H54 (cell line): ENCODE measurements at regions not wholly inside any gene's neighbourhood (a gene's known extent, or its start where the extent isn't known, plus 50 kb on each side); places are given as distances from the start of the nearest gene placed in this dataset.
A peak's percentile ranks its signal among the peaks of the same experiment; 100 is the strongest.
"Not testable (repeated sequence)": the region's sequence is repeated elsewhere in the genome, so short reads cannot be mapped to it uniquely, and the experiment has no call there.

Experiments
- DNase-seq: peaks from one replicate; pipeline ENCODE4 v3.0.0; 2011; ENCODE audit warnings: low spot score, mixed read lengths; ENCODE audit not compliant: insufficient read length
- FAIRE-seq: peaks from 3 replicates; lab custom pipeline; 2011; peaks lifted over from hg19 to GRCh38; lab: Jason Lieb, UNC
- POLR2A ChIP-seq: IDR thresholded peaks from 2 replicates; pipeline ENCODE4 v1.6.1; 2011; ENCODE audit warnings: low read depth, mild to moderate bottlenecking, low read length

GRCh38 chr4:131883181-131883580 is 1265.9 kb upstream of the PCDH10 start:
- not testable (repeated sequence) for DNase-seq, FAIRE-seq

- FAIRE-seq, DNase-seq: not testable (repeated sequence)
Measured at GRCh38 chr4:131925662-131926061, 1223.4 kb upstream of the PCDH10 start.

- FAIRE-seq, DNase-seq: not testable (repeated sequence)
Measured at GRCh38 chr4:131967646-131968045, 1181.4 kb upstream of the PCDH10 start.

DNA sequence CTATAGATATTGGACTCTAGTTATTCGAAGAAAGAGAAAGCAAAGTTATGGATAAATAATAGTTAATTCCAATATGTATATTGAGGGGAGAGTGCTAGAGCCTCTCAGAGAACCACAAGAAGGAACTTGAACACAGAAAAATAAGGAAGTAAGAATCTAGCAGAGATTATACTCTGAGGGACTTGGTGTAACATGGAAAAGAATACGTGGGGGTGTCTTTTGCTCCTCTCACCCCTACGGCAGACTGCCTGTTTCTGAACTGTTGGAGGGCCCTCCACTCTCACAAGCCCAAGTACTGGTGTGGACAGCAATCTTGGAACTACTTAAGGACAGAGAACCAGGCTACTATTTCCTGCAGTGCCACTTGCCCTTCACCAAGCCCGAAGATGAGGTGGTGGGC is 1174.4 kb upstream of the PCDH10 start:
- DNase-seq, result no peak
- no peak for FAIRE-seq
- TF ChIP-seq POLR2A, result no peak

DNA sequence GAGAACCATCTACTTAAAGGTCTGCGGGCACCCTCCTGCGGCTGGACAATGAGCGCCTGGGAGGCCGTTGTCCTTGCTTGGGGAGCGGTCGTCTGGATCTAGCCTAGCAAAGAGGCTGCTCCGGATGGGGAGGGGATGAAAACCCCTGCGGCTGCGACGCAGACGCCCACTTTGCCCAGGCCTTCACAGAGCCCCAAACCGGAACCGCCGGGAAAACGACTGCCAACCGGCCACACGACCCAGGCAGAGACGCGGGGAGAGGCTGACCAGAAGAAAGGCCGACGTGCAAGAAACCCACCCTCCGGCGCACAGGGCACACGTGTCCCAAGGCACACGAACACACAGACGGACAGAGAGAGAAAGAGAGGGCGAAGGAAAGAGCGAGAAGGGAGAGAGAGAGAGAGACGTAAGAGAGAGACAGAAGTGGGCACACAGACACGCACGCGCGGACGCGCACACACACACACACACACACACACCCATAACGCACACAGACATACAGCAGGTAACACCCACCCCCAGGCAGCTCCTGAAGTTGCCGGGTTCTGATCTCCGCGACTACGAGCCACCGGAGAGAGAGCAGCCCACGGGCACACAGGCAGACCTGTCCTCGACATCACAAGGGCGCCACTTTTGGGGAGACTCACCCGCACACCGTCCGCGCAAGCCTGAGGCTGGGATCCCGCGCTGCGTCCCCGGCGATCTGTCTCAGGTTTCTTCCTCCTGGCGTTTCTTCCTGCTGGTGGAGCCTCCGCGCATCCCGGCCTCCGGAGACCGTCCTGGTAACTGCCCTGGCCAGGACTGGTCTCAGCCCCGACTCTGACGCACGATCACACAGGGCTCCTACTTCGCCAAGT is 1173.6 kb upstream of the PCDH10 start:
- DNase-seq, FAIRE-seq: not testable (repeated sequence)

GRCh38 chr4:131976133-131977002 is 1172.7 kb upstream of the PCDH10 start:
- DNase-seq, FAIRE-seq: not testable (repeated sequence)

DNA sequence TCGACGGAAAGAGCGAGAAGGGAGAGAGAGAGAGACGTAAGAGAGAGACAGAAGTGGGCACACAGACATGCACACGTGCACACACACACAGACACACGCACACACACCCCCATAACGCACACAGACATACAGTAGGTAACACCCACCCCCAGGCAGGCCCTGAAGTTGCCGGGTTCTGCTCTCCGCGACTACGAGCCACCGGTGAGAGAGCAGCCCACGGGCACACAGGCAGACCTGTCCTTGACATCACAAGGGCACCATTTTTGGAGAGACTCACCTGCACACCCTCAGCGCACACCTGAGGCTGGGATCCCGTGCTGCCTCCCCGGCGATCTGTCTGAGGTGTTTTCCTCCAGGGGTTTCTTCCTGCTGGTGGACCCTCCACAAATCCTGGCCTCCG is 1171.0 kb upstream of the PCDH10 start:
- no peak for TF ChIP-seq POLR2A
- DNase-seq, result no peak
- FAIRE-seq, result no peak

GRCh38 chr4:131989576-131989975 is 1159.5 kb upstream of the PCDH10 start:
- no peak for TF ChIP-seq POLR2A
- DNase-seq, result no peak
- FAIRE-seq, result no peak

GRCh38 chr4:132001542-132001941 is 1147.6 kb upstream of the PCDH10 start:
- DNase-seq, result peak; percentile 1

GRCh38 chr4:132003593-132003992 is 1145.5 kb upstream of the PCDH10 start:
- no peak for FAIRE-seq
- TF ChIP-seq POLR2A, result no peak
- DNase-seq, result no peak

More at GRCh38 chr4:132001542-132001941, 1147.6 kb upstream of the PCDH10 start:
- no peak for TF ChIP-seq POLR2A
- no peak for FAIRE-seq

DNA sequence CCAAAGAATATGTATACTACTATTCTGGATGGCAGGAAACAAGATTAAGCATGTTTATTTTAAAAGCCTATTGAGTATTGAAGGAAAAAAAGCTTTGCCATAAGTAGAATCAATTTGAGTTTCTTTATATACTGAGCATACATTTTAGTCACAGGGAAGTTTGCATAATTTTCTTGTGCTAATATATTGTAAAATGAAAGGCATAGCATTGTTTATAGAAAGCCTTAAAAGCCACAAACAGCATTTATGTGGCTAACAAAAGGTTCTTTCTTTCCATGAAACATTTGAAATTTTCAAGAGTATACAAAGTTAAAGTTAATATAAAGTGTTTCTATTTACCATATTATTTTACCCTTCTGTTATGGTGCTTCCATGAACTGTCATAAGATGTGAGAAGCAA is 1133.8 kb upstream of the PCDH10 start:
- no peak for TF ChIP-seq POLR2A
- no peak for FAIRE-seq
- no peak for DNase-seq

- no peak for TF ChIP-seq POLR2A
- DNase-seq (no peak), FAIRE-seq (no peak)
Measured at GRCh38 chr4:132016703-132017350, 1132.3 kb upstream of the PCDH10 start.

GRCh38 chr4:132026166-132026565 is 1122.9 kb upstream of the PCDH10 start:
- FAIRE-seq (no peak), DNase-seq (no peak)
- no peak for TF ChIP-seq POLR2A

- FAIRE-seq (no peak), DNase-seq (no peak)
- no peak for TF ChIP-seq POLR2A
Measured at GRCh38 chr4:132026816-132027215, 1122.3 kb upstream of the PCDH10 start.

GRCh38 chr4:132056496-132056895 is 1092.6 kb upstream of the PCDH10 start:
- DNase-seq (no peak), FAIRE-seq (no peak)
- TF ChIP-seq POLR2A, result no peak
